ENCODE measurements at regions not wholly inside any gene's neighbourhood (a gene's known extent, or its start where the extent isn't known, plus 50 kb on each side); places are given as distances from the start of the nearest gene placed in this dataset.

DNA sequence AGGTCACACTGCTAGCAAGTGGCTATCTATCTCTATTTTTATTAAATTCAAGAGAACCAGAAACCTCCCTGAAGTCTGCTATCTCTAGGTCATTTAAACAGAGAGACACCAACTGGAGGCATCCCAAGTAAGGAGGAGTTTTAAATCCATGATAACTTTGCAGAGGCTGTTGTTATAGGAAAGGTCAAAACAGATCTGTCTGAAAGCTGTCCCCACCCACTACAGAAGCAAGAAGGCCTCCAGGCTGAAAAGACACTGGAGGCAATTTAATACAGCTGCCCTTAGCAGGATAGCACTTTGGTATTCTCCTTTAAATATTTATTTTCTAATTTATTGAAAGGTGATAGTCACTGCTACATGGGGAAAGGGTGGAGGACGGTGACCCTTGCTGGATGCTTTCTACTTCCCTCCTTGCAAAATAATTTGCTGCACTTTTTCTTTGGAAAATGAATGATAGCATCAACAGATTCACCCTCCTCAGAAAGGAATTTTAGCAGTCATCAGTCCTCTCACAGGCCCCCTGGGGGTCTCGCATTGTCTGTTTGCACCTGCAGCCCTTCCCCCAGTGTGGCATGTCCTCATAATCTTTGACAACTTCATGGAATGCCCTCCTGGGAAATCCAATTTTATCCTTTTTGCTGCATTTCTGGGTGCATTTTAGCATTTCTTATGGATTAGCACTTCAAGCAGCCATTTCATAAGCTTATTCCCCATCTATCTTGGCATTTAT is 429.5 kb upstream of the TNP1 start:
- TF ChIP-seq, protein P1, sequence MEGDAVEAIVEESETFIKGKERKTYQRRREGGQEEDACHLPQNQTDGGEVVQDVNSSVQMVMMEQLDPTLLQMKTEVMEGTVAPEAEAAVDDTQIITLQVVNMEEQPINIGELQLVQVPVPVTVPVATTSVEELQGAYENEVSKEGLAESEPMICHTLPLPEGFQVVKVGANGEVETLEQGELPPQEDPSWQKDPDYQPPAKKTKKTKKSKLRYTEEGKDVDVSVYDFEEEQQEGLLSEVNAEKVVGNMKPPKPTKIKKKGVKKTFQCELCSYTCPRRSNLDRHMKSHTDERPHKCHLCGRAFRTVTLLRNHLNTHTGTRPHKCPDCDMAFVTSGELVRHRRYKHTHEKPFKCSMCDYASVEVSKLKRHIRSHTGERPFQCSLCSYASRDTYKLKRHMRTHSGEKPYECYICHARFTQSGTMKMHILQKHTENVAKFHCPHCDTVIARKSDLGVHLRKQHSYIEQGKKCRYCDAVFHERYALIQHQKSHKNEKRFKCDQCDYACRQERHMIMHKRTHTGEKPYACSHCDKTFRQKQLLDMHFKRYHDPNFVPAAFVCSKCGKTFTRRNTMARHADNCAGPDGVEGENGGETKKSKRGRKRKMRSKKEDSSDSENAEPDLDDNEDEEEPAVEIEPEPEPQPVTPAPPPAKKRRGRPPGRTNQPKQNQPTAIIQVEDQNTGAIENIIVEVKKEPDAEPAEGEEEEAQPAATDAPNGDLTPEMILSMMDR (CRISPR knock-in tag; IDR thresholded peaks at IDR 0.05): no peak
- TF ChIP-seq YY1 (IDR thresholded peaks at IDR 0.05; ENCODE audit: insufficient read depth, insufficient replicate concordance, low read depth, low read length): no peak
